GM23338 (cell line): ENCODE measurements at regions not wholly inside any gene's neighbourhood (a gene's known extent, or its start where the extent isn't known, plus 50 kb on each side); places are given as distances from the start of the nearest gene placed in this dataset.

Source experiments
- ATAC-seq: fragments of 200-7000 bp; cut with Tn5 transposase; 3 replicates; pipeline ENCODE4 v1.9.1; 2020
- DNase-seq: peaks from one replicate; pipeline ENCODE4 v3.0.0-alpha.2; 2015; ENCODE audit warnings: low spot score
- H2AFZ ChIP-seq: fragments of 200-600 bp; sonication (generic); 2 replicates; pipeline ENCODE4 v1.8.0; 2016; ENCODE audit warnings: antibody characterized with exemption, mild to moderate bottlenecking, moderate library complexity
- H3F3A ChIP-seq: fragments of 200-600 bp; sonication (generic); replicated peaks from 2 replicates; pipeline ENCODE4 v1.8.0; 2017; ENCODE audit warnings: antibody characterized with exemption, mixed run types, low read depth
- H3K27ac ChIP-seq: fragments of 200-600 bp; sonication (generic); 2 replicates; pipeline ENCODE4 v1.6.1; 2016; ENCODE audit warnings: low read depth
- H3K27me3 ChIP-seq: fragments of 200-600 bp; sonication (generic); 2 replicates; pipeline ENCODE4 v1.8.0; 2016; ENCODE audit warnings: mild to moderate bottlenecking, mixed run types, moderate library complexity; ENCODE audit not compliant: insufficient read depth
- H3K36me3 ChIP-seq: fragments of 200-600 bp; sonication (generic); 2 replicates; pipeline ENCODE4 v1.8.0; 2016; ENCODE audit warnings: mild to moderate bottlenecking; ENCODE audit not compliant: insufficient read depth
- H3K4me1 ChIP-seq: fragments of 200-600 bp; sonication (generic); 2 replicates; pipeline ENCODE4 v1.8.0; 2016; ENCODE audit warnings: mild to moderate bottlenecking, moderate library complexity; ENCODE audit not compliant: insufficient read depth
- H3K4me2 ChIP-seq: fragments of 200-600 bp; sonication (generic); 2 replicates; pipeline ENCODE4 v1.7.1; 2017; ENCODE audit warnings: mixed run types
- H3K4me3 ChIP-seq: fragments of 200-600 bp; sonication (generic); 2 replicates; pipeline ENCODE4 v1.6.1; 2016; ENCODE audit warnings: mixed run types
- H3K79me2 ChIP-seq: fragments of 200-600 bp; sonication (generic); replicated peaks from 2 replicates; pipeline ENCODE4 v1.8.0; 2017; ENCODE audit warnings: mild to moderate bottlenecking; ENCODE audit not compliant: insufficient read depth
- H3K9me2 ChIP-seq: fragments of 200-600 bp; sonication (generic); 2 replicates; pipeline ENCODE4 v1.8.0; 2017; ENCODE audit not compliant: insufficient read depth
- H4K20me1 ChIP-seq: fragments of 200-600 bp; sonication (generic); replicated peaks from 2 replicates; pipeline ENCODE4 v1.8.0; 2017; ENCODE audit warnings: mild to moderate bottlenecking; ENCODE audit not compliant: insufficient read depth
- H3K27ac Mint-ChIP-seq: 2 replicates; pipeline ENCODE4 v1.8.0; 2020; ENCODE audit warnings: inconsistent platforms, mild to moderate bottlenecking, moderate library complexity, mixed read lengths
- H3K27me3 Mint-ChIP-seq: 3 replicates; pipeline ENCODE4 v1.8.0; 2022; ENCODE audit warnings: low read depth, mild to moderate bottlenecking, moderate library complexity, mixed read lengths, inconsistent platforms; ENCODE audit not compliant: insufficient read depth, poor library complexity
- H3K36me3 Mint-ChIP-seq: 3 replicates; pipeline ENCODE4 v1.8.0; 2021; ENCODE audit warnings: low read depth, mild to moderate bottlenecking, inconsistent platforms, moderate library complexity, mixed read lengths
- H3K4me1 Mint-ChIP-seq: 3 replicates; pipeline ENCODE4 v1.8.0; 2020; ENCODE audit warnings: mild to moderate bottlenecking, inconsistent platforms, mixed read lengths
- H3K4me3 Mint-ChIP-seq: 3 replicates; pipeline ENCODE4 v1.8.0; 2021; ENCODE audit warnings: moderate library complexity, mild to moderate bottlenecking, inconsistent platforms, mixed read lengths
- H3K9me3 Mint-ChIP-seq: 3 replicates; pipeline ENCODE4 v1.8.0; 2020; ENCODE audit warnings: moderate library complexity, mild to moderate bottlenecking, inconsistent platforms, mixed read lengths
- CREB1 ChIP-seq: fragments of 250-450 bp; sonication (Bioruptor Pico); IDR thresholded peaks from 2 replicates; pipeline ENCODE4 v1.5.0; 2020; ENCODE audit warnings: low read depth, mild to moderate bottlenecking, moderate library complexity
- CTCF ChIP-seq, 2 experiments: fragments of 200-600 bp in 1 of 2; sonication (generic) in 1 of 2; conservative IDR thresholded peaks; 2 replicates each; pipeline versions ENCODE4 v1.5.1 to v1.6.1; 2016 to 2017; ENCODE audit warnings: antibody characterized with exemption in 2 of 2, low read depth in 2 of 2, mild to moderate bottlenecking in 2 of 2, moderate library complexity in 1 of 2
- ETS1 ChIP-seq: IDR thresholded peaks from 2 replicates; pipeline ENCODE4 v1.6.1; 2016; ENCODE audit warnings: antibody characterized with exemption
- EZH2 ChIP-seq: fragments of 200-600 bp; sonication (generic); IDR thresholded peaks from one replicate; pipeline ENCODE4 v1.8.0; 2017; ENCODE audit warnings: antibody characterized with exemption, mild to moderate bottlenecking, low read depth; ENCODE audit not compliant: unreplicated experiment
- EZH2phosphoT487 ChIP-seq: fragments of 200-600 bp; sonication (generic); IDR thresholded peaks from one replicate; pipeline ENCODE4 v1.8.1; 2018; ENCODE audit warnings: antibody characterized with exemption; ENCODE audit not compliant: unreplicated experiment
- JUNB ChIP-seq: IDR thresholded peaks from one replicate; pipeline ENCODE4 v1.6.1; 2016; ENCODE audit warnings: antibody characterized with exemption; ENCODE audit not compliant: unreplicated experiment
- POLR2AphosphoS5 ChIP-seq: IDR thresholded peaks from 2 replicates; pipeline ENCODE4 v1.6.1; 2016; ENCODE audit warnings: antibody characterized with exemption, low read depth
- ZNF114 ChIP-seq: fragments of 250-450 bp; sonication (Bioruptor Pico); IDR thresholded peaks from 2 replicates; pipeline ENCODE4 v1.5.0; 2020; ENCODE audit warnings: mild to moderate bottlenecking, moderate library complexity
- ZNF331 ChIP-seq: fragments of 250-450 bp; sonication (Bioruptor Pico); IDR thresholded peaks from 2 replicates; pipeline ENCODE4 v1.5.0; 2020; ENCODE audit warnings: low read depth, mild to moderate bottlenecking, moderate library complexity
- TF ChIP-seq, protein P1 (sequence below): IDR thresholded peaks from one replicate; pipeline ENCODE4 v1.6.1; 2018; ENCODE audit warnings: antibody characterized with exemption; ENCODE audit not compliant: unreplicated experiment

DNA sequence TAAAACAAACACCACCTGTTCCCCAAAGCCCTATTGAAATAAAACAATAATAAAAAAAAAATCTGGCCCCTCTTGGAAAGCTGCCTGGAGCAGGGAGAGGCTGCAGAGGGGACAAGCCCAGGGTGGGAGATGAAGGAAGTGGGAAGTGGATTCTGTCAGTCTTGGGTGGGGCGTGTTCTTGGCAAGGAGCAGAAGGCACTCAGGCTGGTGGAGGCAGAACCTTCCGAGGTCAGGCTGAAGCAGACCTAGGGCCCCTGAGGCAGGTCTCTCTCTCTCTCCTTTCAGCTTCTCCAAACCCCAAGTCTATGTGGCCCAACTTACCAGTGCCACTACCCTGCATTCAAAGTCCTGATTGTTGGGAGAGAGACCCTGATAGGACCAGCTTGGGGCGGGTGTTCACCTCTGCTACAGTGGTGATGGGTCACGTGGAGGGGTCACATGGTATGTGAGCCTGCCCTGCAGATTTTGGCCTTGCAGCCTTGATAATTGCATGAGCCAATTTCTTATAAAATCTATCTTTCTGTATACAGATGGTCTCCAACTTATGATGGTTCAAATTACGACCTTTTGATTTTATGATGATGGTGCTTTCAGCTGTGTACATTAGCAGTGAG lies 145.4 kb upstream of the C1orf174 start:
- no peaks in the 10 kb centered on the region for H3F3A ChIP-seq
- Mint-ChIP-seq H3K27ac (no peak overlapping the region), H3K4me3 (no peak overlapping the region), H3K27me3 (peaks cover 2% of the 10 kb centered on the region), H3K4me1 (peaks cover 2% of the 10 kb centered on the region; the same call in 2 of the 3 replicates), H3K36me3 (no peaks in the 10 kb centered on the region), H3K9me3 (peaks cover 73% of the 10 kb centered on the region)
- no peak for ATAC-seq
- no peaks in the 10 kb centered on the region; the same call in 1 of the 2 replicates for H3K36me3 ChIP-seq
- TF ChIP-seq CTCF (conservative IDR thresholded peaks at IDR 0.05; ENCODE audit: low read depth in 2 of 2) = no peak
- TF ChIP-seq ZNF114 = no peak
- no peak for TF ChIP-seq ZNF331 (CRISPR knock-in tag)
- TF ChIP-seq JUNB = no peak
- no peak for TF ChIP-seq EZH2
- TF ChIP-seq, protein P1, sequence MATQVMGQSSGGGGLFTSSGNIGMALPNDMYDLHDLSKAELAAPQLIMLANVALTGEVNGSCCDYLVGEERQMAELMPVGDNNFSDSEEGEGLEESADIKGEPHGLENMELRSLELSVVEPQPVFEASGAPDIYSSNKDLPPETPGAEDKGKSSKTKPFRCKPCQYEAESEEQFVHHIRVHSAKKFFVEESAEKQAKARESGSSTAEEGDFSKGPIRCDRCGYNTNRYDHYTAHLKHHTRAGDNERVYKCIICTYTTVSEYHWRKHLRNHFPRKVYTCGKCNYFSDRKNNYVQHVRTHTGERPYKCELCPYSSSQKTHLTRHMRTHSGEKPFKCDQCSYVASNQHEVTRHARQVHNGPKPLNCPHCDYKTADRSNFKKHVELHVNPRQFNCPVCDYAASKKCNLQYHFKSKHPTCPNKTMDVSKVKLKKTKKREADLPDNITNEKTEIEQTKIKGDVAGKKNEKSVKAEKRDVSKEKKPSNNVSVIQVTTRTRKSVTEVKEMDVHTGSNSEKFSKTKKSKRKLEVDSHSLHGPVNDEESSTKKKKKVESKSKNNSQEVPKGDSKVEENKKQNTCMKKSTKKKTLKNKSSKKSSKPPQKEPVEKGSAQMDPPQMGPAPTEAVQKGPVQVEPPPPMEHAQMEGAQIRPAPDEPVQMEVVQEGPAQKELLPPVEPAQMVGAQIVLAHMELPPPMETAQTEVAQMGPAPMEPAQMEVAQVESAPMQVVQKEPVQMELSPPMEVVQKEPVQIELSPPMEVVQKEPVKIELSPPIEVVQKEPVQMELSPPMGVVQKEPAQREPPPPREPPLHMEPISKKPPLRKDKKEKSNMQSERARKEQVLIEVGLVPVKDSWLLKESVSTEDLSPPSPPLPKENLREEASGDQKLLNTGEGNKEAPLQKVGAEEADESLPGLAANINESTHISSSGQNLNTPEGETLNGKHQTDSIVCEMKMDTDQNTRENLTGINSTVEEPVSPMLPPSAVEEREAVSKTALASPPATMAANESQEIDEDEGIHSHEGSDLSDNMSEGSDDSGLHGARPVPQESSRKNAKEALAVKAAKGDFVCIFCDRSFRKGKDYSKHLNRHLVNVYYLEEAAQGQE = no peak
- no peak for TF ChIP-seq CREB1 (CRISPR knock-in tag)
- TF ChIP-seq EZH2phosphoT487 = no peak
- TF ChIP-seq ETS1 = no peak
- TF ChIP-seq POLR2AphosphoS5 = no peak
- H3K27me3 ChIP-seq = no peaks in the 10 kb centered on the region
- no peaks in the 10 kb centered on the region for H3K4me1 ChIP-seq
- no peak for DNase-seq
- H4K20me1 ChIP-seq = no peaks in the 10 kb centered on the region
- H3K79me2 ChIP-seq = no peaks in the 10 kb centered on the region
- no peak overlapping the region for H2AFZ ChIP-seq
- no peak overlapping the region for H3K4me2 ChIP-seq
- H3K27ac ChIP-seq = no peak overlapping the region
- no peaks in the 10 kb centered on the region for H3K9me2 ChIP-seq
- no peak overlapping the region for H3K4me3 ChIP-seq
